PC-9 (cell line): ENCODE measurements at regions not wholly inside any gene's neighbourhood (a gene's known extent, or its start where the extent isn't known, plus 50 kb on each side); places are given as distances from the start of the nearest gene placed in this dataset.

ENCODE experiments used
- BruUV-seq: library from RNA; stranded (reverse); fragments of 400-500 nt; replicated peaks from 2 replicates; lab custom pipeline; 2021; lab: Mats Ljungman, UMichigan
- CTCF ChIA-PET: fragments of 300-600 bp; sonication (Branson Sonifier 250); formaldehyde crosslinking; loops from one replicate; lab custom pipeline; 2022; ENCODE audit warnings: antibody characterized with exemption; lab: Charles Lee
- POLR2A ChIA-PET: fragments of 300-600 bp; sonication (Branson Sonifier 250); formaldehyde crosslinking; loops from one replicate; lab custom pipeline; 2022; ENCODE audit warnings: antibody characterized with exemption; ENCODE audit not compliant: unreplicated experiment; lab: Charles Lee
- DNase-seq, 2 experiments: peaks; one replicate each; pipeline versions ENCODE4 v3.0.0 to v3.0.0-alpha.2; 2015 to 2022; ENCODE audit warnings: mixed read lengths in 1 of 2
- H2AFZ ChIP-seq: fragments of 200-600 bp; sonication (generic); 2 replicates; pipeline ENCODE4 v1.8.1; 2017; ENCODE audit warnings: antibody characterized with exemption
- H3F3A ChIP-seq: fragments of 200-600 bp; sonication (generic); 2 replicates; pipeline ENCODE4 v1.8.1; 2017; ENCODE audit warnings: antibody characterized with exemption, mild to moderate bottlenecking, low read depth; ENCODE audit not compliant: insufficient read depth
- H3K27ac ChIP-seq: fragments of 200-600 bp; sonication (generic); 2 replicates; pipeline ENCODE4 v1.6.1; 2016; ENCODE audit warnings: mixed run types
- H3K27me3 ChIP-seq: fragments of 200-600 bp; sonication (generic); 2 replicates; pipeline ENCODE4 v1.6.1; 2016; ENCODE audit warnings: low read depth, mixed run types; ENCODE audit not compliant: insufficient read depth
- H3K36me3 ChIP-seq: fragments of 200-600 bp; sonication (generic); 2 replicates; pipeline ENCODE4 v1.6.1; 2016; ENCODE audit warnings: low read depth, mixed run types
- H3K4me1 ChIP-seq: fragments of 200-600 bp; sonication (generic); replicated peaks from 2 replicates; pipeline ENCODE4 v1.6.1; 2016; ENCODE audit warnings: mixed run types; ENCODE audit not compliant: insufficient read depth
- H3K4me2 ChIP-seq: fragments of 200-600 bp; sonication (generic); 2 replicates; pipeline ENCODE4 v1.6.1; 2017; ENCODE audit warnings: mixed run types
- H3K4me3 ChIP-seq: fragments of 200-600 bp; sonication (generic); 2 replicates; pipeline ENCODE4 v1.6.1; 2016; ENCODE audit warnings: mixed run types
- H3K79me2 ChIP-seq: fragments of 200-600 bp; sonication (generic); 2 replicates; pipeline ENCODE4 v1.6.1; 2017; ENCODE audit warnings: low read depth, mixed run types
- H3K9me2 ChIP-seq: fragments of 200-600 bp; sonication (generic); 2 replicates; pipeline ENCODE4 v1.8.1; 2017; ENCODE audit warnings: mild to moderate bottlenecking; ENCODE audit not compliant: insufficient read depth
- H3K9me3 ChIP-seq: fragments of 200-600 bp; sonication (generic); 2 replicates; pipeline ENCODE4 v1.8.1; 2016; ENCODE audit warnings: low read depth; ENCODE audit not compliant: insufficient read depth
- H4K20me1 ChIP-seq: fragments of 200-600 bp; sonication (generic); 2 replicates; pipeline ENCODE4 v1.8.1; 2017; ENCODE audit not compliant: insufficient read depth
- CTCF ChIP-seq: fragments of 200-600 bp; sonication (generic); conservative IDR thresholded peaks from 2 replicates; pipeline ENCODE4 v1.6.1; 2017; ENCODE audit warnings: mixed run types, antibody characterized with exemption, mild to moderate bottlenecking, moderate library complexity
- EZH2 ChIP-seq: fragments of 200-600 bp; sonication (generic); IDR thresholded peaks from 2 replicates; pipeline ENCODE4 v1.8.0; 2017; ENCODE audit warnings: antibody characterized with exemption, low read depth
- intact Hi-C: fragments of 100-400 bp; cut with micrococcal nuclease; formaldehyde crosslinking; loops from one replicate; pipeline ENCODE4 v1.10.0; 2022; ENCODE audit not compliant: unreplicated experiment

DNA sequence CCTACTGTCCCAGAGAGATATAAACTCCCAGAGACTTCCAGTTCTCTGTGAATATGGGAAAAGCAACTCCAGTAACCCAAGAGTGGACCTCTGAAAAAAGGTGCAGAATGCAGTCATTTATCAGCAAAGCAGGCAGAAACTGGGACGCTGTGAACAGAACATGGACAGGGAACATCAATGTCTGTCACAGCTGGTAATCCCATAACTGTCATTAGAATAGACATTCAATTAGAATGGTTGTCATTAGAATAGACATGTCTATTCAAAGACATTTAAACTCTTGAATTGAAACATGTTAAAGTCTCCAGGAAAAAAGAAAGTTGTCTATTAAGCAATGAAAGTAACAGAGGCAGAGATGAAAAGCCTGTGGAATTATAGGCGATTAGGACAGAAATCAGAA, 302.1 kb downstream of the BTBD3 start:
- ChIA-PET CTCF (no interaction called here), POLR2A (no interaction called here)
- TF ChIP-seq EZH2 (no peak), CTCF (no peak)
- Histone ChIP-seq H3K4me1 (no peaks in the 10 kb centered on the region), H3K4me3 (no peak overlapping the region), H4K20me1 (no peaks in the 10 kb centered on the region), H3F3A (no peaks in the 10 kb centered on the region), H3K27ac (no peak overlapping the region), H2AFZ (no peak overlapping the region), H3K4me2 (no peak overlapping the region), H3K36me3 (no peaks in the 10 kb centered on the region), H3K9me2 (0 out of 2 replicates have a peak, but pooled peaks cover 7% of the 10 kb centered on the region), H3K79me2 (no peaks in the 10 kb centered on the region), H3K27me3 (no peaks in the 10 kb centered on the region), H3K9me3 (no peaks in the 10 kb centered on the region)
- BruUV-seq, result no TSS peak
- intact Hi-C loops, result no loop called here
- no peak for DNase-seq

GRCh38 chr20:12223057-12223456, 305.4 kb downstream of the BTBD3 start:
- Histone ChIP-seq H4K20me1 (no peaks in the 10 kb centered on the region), H3K27ac (no peak overlapping the region), H3K4me1 (no peaks in the 10 kb centered on the region), H3K4me3 (no peak overlapping the region), H3K9me3 (no peaks in the 10 kb centered on the region), H2AFZ (no peak overlapping the region), H3K27me3 (no peaks in the 10 kb centered on the region), H3F3A (no peaks in the 10 kb centered on the region), H3K9me2 (0 out of 2 replicates have a peak, but pooled peaks cover 7% of the 10 kb centered on the region), H3K4me2 (no peak overlapping the region), H3K36me3 (no peaks in the 10 kb centered on the region), H3K79me2 (no peaks in the 10 kb centered on the region)
- intact Hi-C loops, result no loop called here
- no peak for DNase-seq
- ChIA-PET POLR2A (no interaction called here), CTCF (no interaction called here)
- BruUV-seq, result no TSS peak
- TF ChIP-seq EZH2, result no peak
- TF ChIP-seq CTCF, result no peak

DNA sequence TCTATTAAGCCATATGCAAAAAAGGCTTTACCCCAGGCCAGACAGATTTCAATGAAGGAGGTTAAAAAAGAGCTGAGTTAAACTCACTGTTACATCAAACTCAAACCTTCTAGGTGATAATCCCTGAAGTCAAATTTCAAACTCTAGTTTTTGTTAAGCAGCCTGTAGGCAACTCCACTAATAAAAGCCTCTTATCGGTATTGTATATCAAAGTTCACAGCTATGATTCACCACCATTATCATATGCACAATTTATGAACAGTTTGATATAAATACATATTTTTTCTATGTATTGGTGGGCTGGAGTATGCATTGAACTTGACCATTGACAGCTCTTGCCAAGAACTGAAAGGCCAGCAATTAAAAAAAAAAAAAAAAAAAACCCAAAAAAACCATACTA, 308.2 kb downstream of the BTBD3 start:
- Histone ChIP-seq H4K20me1 (no peaks in the 10 kb centered on the region), H3F3A (no peaks in the 10 kb centered on the region), H3K79me2 (no peaks in the 10 kb centered on the region), H3K4me2 (no peak overlapping the region), H3K27me3 (no peaks in the 10 kb centered on the region), H3K9me3 (no peaks in the 10 kb centered on the region), H3K9me2 (0 out of 2 replicates have a peak, but pooled peaks cover 7% of the 10 kb centered on the region), H2AFZ (no peak overlapping the region), H3K36me3 (no peaks in the 10 kb centered on the region), H3K27ac (no peak overlapping the region), H3K4me1 (no peaks in the 10 kb centered on the region), H3K4me3 (no peak overlapping the region)
- intact Hi-C loops, result no loop called here
- BruUV-seq, result no TSS peak
- ChIA-PET CTCF (no interaction called here), POLR2A (no interaction called here)
- no peak for TF ChIP-seq CTCF
- no peak for TF ChIP-seq EZH2
- no peak for DNase-seq
